ENCODE measurements at regions not wholly inside any gene's neighbourhood (a gene's known extent, or its start where the extent isn't known, plus 50 kb on each side); places are given as distances from the start of the nearest gene placed in this dataset.

DNA sequence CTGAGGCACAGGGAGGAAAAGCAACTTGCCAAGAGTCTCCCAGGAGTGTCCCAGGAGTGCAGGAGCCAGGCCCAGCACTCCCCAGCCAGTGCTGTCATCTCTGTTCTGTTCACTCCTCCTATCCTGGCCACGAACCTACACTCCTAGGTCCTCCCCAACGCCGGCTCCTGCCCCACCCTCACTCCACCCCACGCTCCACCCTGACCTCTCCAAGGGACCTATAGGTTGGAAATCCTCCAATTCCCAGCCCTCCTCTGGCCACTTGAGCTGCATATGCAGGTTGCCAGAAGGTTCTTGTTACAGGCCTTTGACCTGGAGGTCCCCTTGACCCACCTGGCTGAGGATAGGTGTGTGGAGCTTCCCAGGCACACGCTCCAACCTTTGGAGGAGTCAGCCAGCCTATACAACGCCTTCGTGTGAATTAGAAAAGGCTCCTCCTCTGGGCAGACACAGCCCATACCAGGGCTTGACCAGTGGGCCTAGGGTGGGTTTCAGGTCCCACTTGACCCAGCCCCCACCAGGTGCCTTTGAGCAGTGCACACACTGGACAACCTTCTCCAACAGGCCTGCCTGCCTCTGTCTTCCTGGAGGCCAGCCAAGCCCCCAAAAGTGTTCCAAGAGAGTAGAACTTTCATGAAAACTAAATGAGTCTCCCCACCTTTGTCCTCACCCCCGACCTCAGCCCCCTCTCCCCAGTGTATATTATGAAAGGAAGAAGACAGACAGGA, 167.2 kb upstream of the TLE3 start:
- DNase-seq, result no peak

- DNase-seq, result peak; percentile 61
Observed at GRCh38 chr15:70264014-70264582, 166.4 kb upstream of the TLE3 start.

DNA sequence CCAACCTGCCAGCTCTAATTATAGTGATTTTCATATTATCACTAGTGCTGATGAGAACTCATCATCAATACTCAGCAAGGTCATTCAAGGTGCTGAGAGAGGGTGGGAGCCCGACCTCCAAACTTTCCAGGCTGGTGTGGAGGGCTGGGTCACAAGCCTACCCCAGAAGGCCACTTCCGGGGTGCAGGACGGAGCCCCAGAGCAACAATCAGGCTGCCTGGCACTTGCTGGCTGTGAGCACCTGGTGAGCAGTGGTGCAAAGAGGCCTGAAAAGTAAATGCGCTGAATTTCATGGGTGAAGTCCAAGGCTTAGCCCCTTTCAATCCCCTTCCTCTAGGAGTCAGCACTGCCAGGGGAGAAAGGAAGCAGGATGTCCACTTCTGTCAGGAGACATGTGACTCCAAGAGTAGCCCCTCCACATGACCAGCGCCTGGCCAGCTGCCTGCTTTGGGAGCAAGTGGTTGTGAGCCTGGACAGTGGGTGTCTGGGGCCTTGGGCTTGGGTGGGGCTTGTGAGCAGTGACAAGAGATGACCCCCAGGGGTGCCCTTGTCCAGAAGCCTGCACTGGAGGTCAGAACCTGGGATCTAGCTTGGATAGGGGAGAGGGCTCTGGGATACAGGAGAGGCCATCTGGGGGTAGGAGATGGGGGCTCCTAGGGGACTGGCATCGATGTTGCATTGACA, 165.0 kb upstream of the TLE3 start:
- DNase-seq, result no peak

DNA sequence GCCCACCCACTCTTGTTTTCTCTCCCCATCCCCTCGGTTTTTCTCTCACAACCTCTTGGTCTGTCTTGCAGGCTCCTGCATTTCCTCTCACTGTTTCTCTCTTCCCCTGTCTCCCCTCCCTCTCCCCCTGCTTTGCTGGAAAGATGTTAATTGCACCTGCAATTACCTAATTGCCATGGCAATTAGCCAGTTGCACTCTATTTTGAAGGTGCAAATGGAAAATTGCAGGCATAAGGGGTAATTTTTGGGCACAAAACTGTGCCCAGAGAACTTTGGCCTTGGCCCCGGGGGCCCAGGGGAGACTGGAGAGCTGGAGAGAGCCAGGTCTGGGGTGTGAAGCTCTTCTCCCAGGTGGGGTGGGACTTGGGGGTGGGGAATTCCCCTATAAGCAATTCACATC, 164.5 kb upstream of the TLE3 start:
- DNase-seq, result no peak

DNA sequence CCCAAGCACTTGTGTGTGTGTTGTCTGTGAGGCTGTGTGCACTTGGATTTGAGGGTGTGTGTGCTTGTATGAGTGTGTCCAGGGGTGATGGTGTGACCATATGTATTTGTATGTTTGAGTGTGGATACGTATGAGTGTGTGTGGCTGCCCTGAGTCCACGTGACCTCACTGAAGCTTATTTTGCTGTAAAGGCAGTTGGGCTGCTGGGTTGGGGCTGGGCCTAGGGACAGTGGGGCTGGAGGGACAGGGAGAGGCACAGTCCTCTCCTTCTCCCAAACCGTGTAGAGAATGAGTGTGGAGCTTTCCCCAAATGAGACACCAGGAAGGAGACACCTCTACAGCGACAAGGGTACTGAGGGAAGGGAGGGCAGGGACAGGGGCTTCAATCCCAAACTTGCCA, 163.4 kb upstream of the TLE3 start:
- DNase-seq, result no peak

DNA sequence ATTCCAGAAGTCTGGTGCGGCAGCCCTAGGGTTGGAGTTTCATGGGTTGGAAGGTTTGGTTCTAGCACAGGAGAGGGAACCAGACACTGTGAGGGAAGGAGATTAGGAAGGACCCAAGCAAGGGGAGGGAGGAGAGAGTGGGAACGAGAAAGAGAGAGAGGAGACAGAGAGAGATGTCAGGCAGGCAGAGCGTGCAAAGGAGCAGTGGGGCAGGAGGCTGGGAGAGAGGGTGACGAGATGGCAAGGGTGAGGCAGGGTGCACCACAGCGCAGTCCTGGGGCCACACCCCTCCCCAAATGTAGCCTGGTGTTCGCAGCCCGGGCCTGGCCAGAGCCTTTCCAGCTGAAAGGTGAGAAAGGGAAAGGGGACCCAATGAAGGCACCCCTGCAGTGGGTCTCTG, 162.9 kb upstream of the TLE3 start:
- DNase-seq, result no peak

GRCh38 chr15:70259640-70260508, 162.2 kb upstream of the TLE3 start:
- no peak for DNase-seq

DNA sequence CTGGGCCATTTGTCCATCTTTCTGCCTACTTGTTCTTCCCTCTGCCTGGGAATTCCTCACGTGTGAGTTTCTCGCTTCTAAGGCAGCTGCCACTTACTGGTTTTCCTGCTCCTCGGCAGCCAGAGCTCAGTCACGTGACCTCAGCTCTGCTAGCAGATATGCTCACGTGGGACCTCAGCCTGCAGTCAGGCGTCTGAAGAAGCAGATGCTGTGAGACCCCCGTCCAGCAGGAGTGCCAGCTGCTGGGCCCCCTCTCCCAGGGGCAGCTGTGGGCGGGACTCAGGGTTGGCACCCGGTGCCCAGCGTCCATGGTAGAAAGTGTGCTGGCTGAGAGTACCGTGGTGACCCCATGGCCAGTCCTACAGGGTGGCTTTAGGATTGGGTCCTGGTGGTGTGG, 161.3 kb upstream of the TLE3 start:
- DNase-seq, result peak; percentile 70

GRCh38 chr15:70258369-70259027, 160.8 kb upstream of the TLE3 start:
- no peak for DNase-seq

DNA sequence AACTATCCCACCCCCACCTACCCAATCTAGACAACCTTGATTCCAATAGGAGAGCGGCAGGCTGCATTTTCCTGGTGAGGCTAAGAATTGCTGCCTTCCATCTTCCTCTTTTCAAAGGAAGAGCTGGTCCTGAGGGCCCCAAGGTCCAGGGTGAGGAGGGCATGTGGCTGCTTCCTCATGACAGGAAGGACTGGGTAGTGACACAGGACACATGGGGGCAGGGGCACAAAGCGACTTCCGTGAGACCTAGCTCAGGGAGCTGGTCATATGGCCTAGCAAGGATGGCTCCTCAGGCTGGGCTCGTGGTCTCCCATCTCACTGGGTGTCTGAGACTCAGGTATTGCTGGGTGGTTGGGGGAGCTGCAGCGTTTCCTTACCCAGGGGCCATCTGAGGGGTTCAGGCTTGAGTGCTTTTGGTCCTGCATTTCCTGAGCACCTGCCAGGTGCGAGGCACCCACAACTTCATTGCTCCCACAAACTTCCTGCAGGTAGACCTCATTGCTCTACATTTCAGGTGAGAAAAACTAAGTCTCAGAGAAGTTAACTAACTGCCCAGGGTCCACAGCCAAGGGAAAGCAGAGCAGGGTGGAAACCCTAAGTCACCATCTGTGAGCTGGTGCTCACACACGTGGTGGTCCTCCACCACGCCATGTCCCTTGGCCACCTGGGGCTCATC, 160.0 kb upstream of the TLE3 start:
- DNase-seq, result no peak

GRCh38 chr15:70257047-70257446, 159.3 kb upstream of the TLE3 start:
- DNase-seq, result no peak

- DNase-seq, result peak; percentile 61
Observed at GRCh38 chr15:70254311-70254869, 156.7 kb upstream of the TLE3 start.

- DNase-seq, result no peak
Observed at GRCh38 chr15:70253461-70254156, 155.9 kb upstream of the TLE3 start.

- no peak for DNase-seq
Observed at GRCh38 chr15:70252951-70253320, 155.2 kb upstream of the TLE3 start.

GRCh38 chr15:70252056-70252950, 154.6 kb upstream of the TLE3 start:
- DNase-seq, result no peak

DNA sequence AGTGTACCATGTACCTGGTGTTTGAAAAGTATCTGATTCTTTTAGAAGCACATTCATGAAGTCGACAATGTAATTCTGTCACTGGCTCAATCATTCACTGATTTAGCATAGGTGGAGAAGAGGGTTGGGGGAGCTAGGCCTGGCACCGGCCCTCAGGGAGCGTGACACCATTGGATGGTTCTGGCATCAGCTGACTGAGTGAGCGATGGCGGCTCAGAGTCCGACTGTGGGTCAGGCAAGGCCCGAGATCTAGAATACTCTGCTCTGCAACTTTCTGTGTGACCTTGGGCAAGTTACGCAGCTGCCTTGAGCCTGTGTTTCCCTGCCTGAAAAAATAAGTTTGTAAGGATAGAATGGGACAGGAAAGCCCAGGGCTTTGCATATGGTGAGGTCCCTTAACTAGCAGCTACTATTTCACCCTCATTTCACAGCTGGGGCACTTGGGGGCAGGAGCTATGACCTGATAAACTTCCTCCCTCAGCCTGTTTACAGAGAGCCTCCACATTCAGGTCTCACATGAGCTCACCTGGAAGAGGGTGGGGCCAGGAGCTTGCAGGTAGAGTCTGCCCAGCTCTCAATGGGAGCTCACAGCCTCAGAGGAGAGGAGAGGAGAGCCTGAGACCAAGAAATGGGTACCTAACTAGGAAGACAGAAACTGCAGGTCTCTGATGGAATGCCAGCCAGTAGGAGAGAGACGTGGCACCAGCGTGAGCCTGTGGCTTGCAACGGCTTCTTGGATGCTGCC, 153.7 kb upstream of the TLE3 start:
- no peak for DNase-seq

GRCh38 chr15:70250208-70251201, 152.8 kb upstream of the TLE3 start:
- DNase-seq, result peak; percentile 71

Data from muscle of arm (tissue), 1 donor.